HCT116 (cell line): ENCODE measurements at regions not wholly inside any gene's neighbourhood (a gene's known extent, or its start where the extent isn't known, plus 50 kb on each side); places are given as distances from the start of the nearest gene placed in this dataset.

Experiments
- ATAC-seq: fragments of 200-7000 bp; cut with Tn5 transposase; 2 replicates; pipeline ENCODE4 v1.9.1; 2020; ENCODE audit warnings: mild to moderate bottlenecking, moderate library complexity
- BruUV-seq: library from RNA; stranded (reverse); fragments of 400-500 nt; replicated peaks from 2 replicates; lab custom pipeline; 2021; lab: Mats Ljungman, UMichigan
- CTCF ChIA-PET: fragments of 300-600 bp; sonication (Branson Sonifier 250); formaldehyde crosslinking; loops from one replicate; lab custom pipeline; 2021; ENCODE audit warnings: antibody characterized with exemption; lab: Charles Lee
- POLR2A ChIA-PET: fragments of 300-600, 350-600 bp; sonication (Branson Sonifier 250); formaldehyde crosslinking; loops from one replicate; lab custom pipeline; 2021; ENCODE audit warnings: antibody characterized with exemption; lab: Charles Lee
- RAD21 ChIA-PET, 2 experiments: fragments of 300-600 bp; sonication (Branson Sonifier 250); formaldehyde crosslinking; loops; one replicate each; lab custom pipeline; 2023; ENCODE audit warnings: low total read pairs in 2 of 2; ENCODE audit not compliant: uncharacterized antibody in 2 of 2, unreplicated experiment in 2 of 2, low non-redundant PET in 1 of 2; lab: Charles Lee
- DNase-seq: peaks from one replicate; pipeline ENCODE4 v3.0.0-alpha.2; 2010; ENCODE audit warnings: low read depth, low spot score
- H2AFZ ChIP-seq: fragments of 200-600 bp; shearing (Covaris generic), sonication (generic); 2 replicates; pipeline ENCODE4 v1.6.1; 2017; ENCODE audit warnings: low read depth, mixed run types, mixed read lengths, antibody characterized with exemption, low read length; ENCODE audit not compliant: poor library complexity, severe bottlenecking
- H3K27ac ChIP-seq: 2 replicates; pipeline ENCODE4 v1.5.1; 2012; ENCODE audit warnings: low read depth, low read length
- H3K27me3 ChIP-seq: fragments of 200-600 bp; sonication (generic); 2 replicates; pipeline ENCODE4 v1.6.1; 2016; ENCODE audit warnings: mixed run types, low read length, mixed read lengths; ENCODE audit not compliant: insufficient read depth
- H3K36me3 ChIP-seq, 2 experiments: fragments of 200-500 bp in 1 of 2; fragments of 200-600 bp in 1 of 2; sonication (Bioruptor generic) in 1 of 2; sonication (generic) in 1 of 2; 2 replicates each; pipeline versions ENCODE4 v1.5.1 to v1.6.1; 2014 to 2016; ENCODE audit warnings: low read length in 2 of 2, inconsistent platforms in 1 of 2, mixed read lengths in 1 of 2, mixed run types in 1 of 2; ENCODE audit not compliant: insufficient read depth in 2 of 2, control insufficient read depth in 1 of 2
- H3K4me1 ChIP-seq, 2 experiments: fragments of 200-600 bp in 1 of 2; sonication (generic) in 1 of 2; 2 replicates each; pipeline versions ENCODE4 v1.5.1 to v1.6.1; 2012 to 2017; ENCODE audit warnings: low read length in 2 of 2, inconsistent platforms in 1 of 2, mild to moderate bottlenecking in 1 of 2, mixed read lengths in 1 of 2, mixed run types in 1 of 2, moderate library complexity in 1 of 2; ENCODE audit not compliant: insufficient read depth in 2 of 2, control insufficient read depth in 1 of 2
- H3K4me2 ChIP-seq: fragments of 200-600 bp; sonication (generic); 2 replicates; pipeline ENCODE4 v1.6.1; 2017; ENCODE audit warnings: mixed run types, low read length, mixed read lengths
- H3K4me3 ChIP-seq, 2 experiments: fragments of 200-600 bp in 1 of 2; sonication (generic) in 1 of 2; replicated peaks in 1 of 2; 2 replicates each; pipeline ENCODE4 v1.5.1; 2011 to 2016; ENCODE audit warnings: low read length in 2 of 2, control low read depth in 1 of 2, low read depth in 1 of 2, mild to moderate bottlenecking in 1 of 2, mixed read lengths in 1 of 2, mixed run types in 1 of 2
- H3K79me2 ChIP-seq: fragments of 200-600 bp; sonication (generic); 2 replicates; pipeline ENCODE4 v1.6.1; 2017; ENCODE audit warnings: mild to moderate bottlenecking, mixed run types, low read length, moderate library complexity, mixed read lengths; ENCODE audit not compliant: insufficient read depth
- H3K9ac ChIP-seq: fragments of 200-600 bp; sonication (generic); 2 replicates; pipeline ENCODE4 v1.6.1; 2016; ENCODE audit warnings: low read length, mixed read lengths
- H3K9me2 ChIP-seq: fragments of 200-600 bp; sonication (generic), shearing (Covaris generic); 2 replicates; pipeline ENCODE4 v1.6.1; 2017; ENCODE audit warnings: mixed run types, mild to moderate bottlenecking, moderate library complexity; ENCODE audit not compliant: insufficient read depth
- H3K9me3 ChIP-seq, 2 experiments: fragments of 200-500 bp in 1 of 2; fragments of 200-600 bp in 1 of 2; sonication (Bioruptor generic) in 1 of 2; sonication (generic) in 1 of 2; 2 replicates each; pipeline ENCODE4 v1.6.1; 2014 to 2017; ENCODE audit warnings: low read length in 2 of 2, mixed read lengths in 2 of 2, inconsistent platforms in 1 of 2, low read depth in 1 of 2, mild to moderate bottlenecking in 1 of 2, mixed run types in 1 of 2, moderate library complexity in 1 of 2; ENCODE audit not compliant: control insufficient read depth in 1 of 2, insufficient read depth in 1 of 2
- H4K20me1 ChIP-seq: fragments of 200-600 bp; sonication (generic), shearing (Covaris generic); 2 replicates; pipeline ENCODE4 v1.6.1; 2017; ENCODE audit warnings: mixed run types, mild to moderate bottlenecking, moderate library complexity; ENCODE audit not compliant: insufficient read depth
- ATF3 ChIP-seq: IDR thresholded peaks from 2 replicates; pipeline ENCODE4 v1.6.1; 2012
- CBX3 ChIP-seq: IDR thresholded peaks from 2 replicates; pipeline ENCODE4 v1.6.1; 2012; ENCODE audit warnings: low read depth
- JUND ChIP-seq: IDR thresholded peaks from 2 replicates; pipeline ENCODE4 v1.6.1; 2012
- MAX ChIP-seq: IDR thresholded peaks from 2 replicates; pipeline ENCODE4 v1.6.1; 2012
- POLR2A ChIP-seq: IDR thresholded peaks from 2 replicates; pipeline ENCODE4 v1.7.0; 2011; ENCODE audit warnings: borderline replicate concordance; ENCODE audit not compliant: insufficient read depth, insufficient read length; ENCODE audit errors: extremely low read depth
- RAD21 ChIP-seq: IDR thresholded peaks from 2 replicates; pipeline ENCODE4 v1.6.1; 2012; ENCODE audit warnings: low read depth, mild to moderate bottlenecking
- SRF ChIP-seq: IDR thresholded peaks from 2 replicates; pipeline ENCODE4 v1.6.1; 2012; ENCODE audit warnings: low read depth
- YY1 ChIP-seq: IDR thresholded peaks from 2 replicates; pipeline ENCODE4 v1.6.1; 2011; ENCODE audit warnings: low read length, low read depth, moderate library complexity, mild to moderate bottlenecking; ENCODE audit not compliant: insufficient replicate concordance; ENCODE audit errors: extremely low read depth
- ZBTB33 ChIP-seq: IDR thresholded peaks from 2 replicates; pipeline ENCODE4 v1.6.1; 2011; ENCODE audit warnings: mild to moderate bottlenecking, low read length, moderate library complexity; ENCODE audit not compliant: insufficient replicate concordance; ENCODE audit errors: extremely low read depth
- ZFX ChIP-seq: fragments of 450-650 bp; IDR thresholded peaks from 2 replicates; pipeline ENCODE4 v1.6.1; 2017
- ZNF274 ChIP-seq: fragments of 200-500 bp; sonication (Bioruptor generic); IDR thresholded peaks from 2 replicates; pipeline ENCODE4 v1.6.1; 2014; ENCODE audit warnings: mild to moderate bottlenecking, low read depth, low read length, inconsistent platforms
- intact Hi-C: fragments of 100-400 bp; cut with micrococcal nuclease; formaldehyde crosslinking; loops from 2 replicates; pipeline ENCODE4 v1.10.0; 2022

GRCh38 chr18:78913830-78914231 lies 65.8 kb upstream of the SALL3 start:
- POLR2A ChIA-PET, result no interaction called here
- H3K36me3 ChIP-seq, result no peaks in the 10 kb centered on the region
- no peaks in the 10 kb centered on the region for H4K20me1 ChIP-seq
- TF ChIP-seq ZNF274 (no peak), ATF3 (no peak), SRF (no peak), ZFX (no peak), RAD21 (no peak)
- RAD21 ChIA-PET, result no interaction called here
- DNase-seq, result no peak
- no peak overlapping the region for H2AFZ ChIP-seq
- H3K9ac ChIP-seq, result no peak overlapping the region
- H3K27me3 ChIP-seq, result 0 out of 2 replicates have a peak, but pooled peaks cover 3% of the 10 kb centered on the region
- intact Hi-C loops, result no loop called here
- H3K9me2 ChIP-seq, result no peaks in the 10 kb centered on the region
- H3K27ac ChIP-seq, result no peak overlapping the region
- ATAC-seq, result no peak
- H3K4me1 ChIP-seq, result no peaks in the 10 kb centered on the region
- no peaks in the 10 kb centered on the region for H3K79me2 ChIP-seq
- no peaks in the 10 kb centered on the region for H3K9me3 ChIP-seq
- BruUV-seq, result no TSS peak
- H3K4me2 ChIP-seq, result no peak overlapping the region
- CTCF ChIA-PET, result no interaction called here
- no peak overlapping the region for H3K4me3 ChIP-seq

- Histone ChIP-seq H3K9me3 (no peaks in the 10 kb centered on the region), H3K9me2 (no peaks in the 10 kb centered on the region), H3K4me1 (no peaks in the 10 kb centered on the region), H4K20me1 (no peaks in the 10 kb centered on the region), H3K27ac (no peak overlapping the region)
- POLR2A ChIA-PET, result no interaction called here
- intact Hi-C loops, result no loop called here
- RAD21 ChIA-PET, result no interaction called here
- no peak for TF ChIP-seq MAX
- no peak for TF ChIP-seq CBX3
- no peak for TF ChIP-seq ZBTB33
- no peak for TF ChIP-seq ZFX
- no peak for TF ChIP-seq JUND
- TF ChIP-seq POLR2A, result no peak
- TF ChIP-seq ZNF274, result no peak
- no peak for TF ChIP-seq YY1
- no peak for TF ChIP-seq SRF
- TF ChIP-seq, all 23 proteins: peak for 0
- Histone ChIP-seq H3K27me3 (0 out of 2 replicates have a peak, but pooled peaks cover 3% of the 10 kb centered on the region), H3K9ac (no peak overlapping the region), H3K4me2 (no peak overlapping the region), H3K36me3 (no peaks in the 10 kb centered on the region), H2AFZ (no peak overlapping the region), H3K79me2 (no peaks in the 10 kb centered on the region), H3K4me3 (no peak overlapping the region)
- ATAC-seq (no peak), DNase-seq (no peak)
- CTCF ChIA-PET, result no interaction called here
- no TSS peak for BruUV-seq
These were observed 65.2 kb upstream of the SALL3 start for GRCh38 chr18:78914249-78914935.
